DND-41 (cell line): ENCODE measurements at regions not wholly inside any gene's neighbourhood (a gene's known extent, or its start where the extent isn't known, plus 50 kb on each side); places are given as distances from the start of the nearest gene placed in this dataset.

Source experiments
- ATAC-seq: fragments of 200-7000 bp; cut with Tn5 transposase; 3 replicates; pipeline ENCODE4 v1.9.1; 2021; ENCODE audit warnings: low read depth; ENCODE audit not compliant: insufficient read depth
- DNase-seq: peaks from one replicate; pipeline ENCODE4 v3.0.0-alpha.2; 2020
- H2AFZ ChIP-seq: 2 replicates; pipeline ENCODE4 v1.6.0; 2012; ENCODE audit warnings: low read depth, low read length
- H3K27ac ChIP-seq: 2 replicates; pipeline ENCODE4 v1.5.1; 2012; ENCODE audit warnings: low read length, inconsistent platforms
- H3K27me3 ChIP-seq: fragments of 200-600 bp; sonication (generic); 2 replicates; pipeline ENCODE4 v1.6.0; 2012; ENCODE audit warnings: low read length, mild to moderate bottlenecking, inconsistent platforms; ENCODE audit not compliant: insufficient read depth, poor library complexity
- H3K36me3 ChIP-seq: 2 replicates; pipeline ENCODE4 v1.5.1; 2012; ENCODE audit warnings: low read length, inconsistent platforms; ENCODE audit not compliant: insufficient read depth
- H3K4me1 ChIP-seq: 2 replicates; pipeline ENCODE4 v1.5.1; 2012; ENCODE audit warnings: mild to moderate bottlenecking, low read length; ENCODE audit not compliant: insufficient read depth
- H3K4me2 ChIP-seq: 2 replicates; pipeline ENCODE4 v1.6.0; 2012; ENCODE audit warnings: mild to moderate bottlenecking, moderate library complexity, low read length, inconsistent platforms; ENCODE audit not compliant: insufficient read depth
- H3K4me3 ChIP-seq, 2 experiments: fragments of 200-600 bp in 1 of 2; shearing (Covaris generic) in 1 of 2; 2 replicates each; pipeline ENCODE4 v1.5.1; 2012 to 2016; ENCODE audit warnings: inconsistent platforms in 2 of 2, low read length in 2 of 2, mild to moderate bottlenecking in 2 of 2, low read depth in 1 of 2, moderate library complexity in 1 of 2
- H3K79me2 ChIP-seq: 2 replicates; pipeline ENCODE4 v1.6.0; 2012; ENCODE audit warnings: low read length, inconsistent platforms; ENCODE audit not compliant: insufficient read depth
- H3K9ac ChIP-seq: 2 replicates; pipeline ENCODE4 v1.6.0; 2012; ENCODE audit warnings: low read depth, mild to moderate bottlenecking, inconsistent platforms, low read length, moderate library complexity
- H3K9me3 ChIP-seq: 2 replicates; pipeline ENCODE4 v1.5.1; 2012; ENCODE audit warnings: low read length, moderate library complexity, mild to moderate bottlenecking, inconsistent platforms; ENCODE audit not compliant: insufficient read depth, severe bottlenecking
- H4K20me1 ChIP-seq: 2 replicates; pipeline ENCODE4 v1.6.0; 2012; ENCODE audit warnings: low read length; ENCODE audit not compliant: insufficient read depth
- EZH2 ChIP-seq: IDR thresholded peaks from 3 replicates; pipeline ENCODE4 v1.6.1; 2012; ENCODE audit warnings: borderline replicate concordance, low read depth, mild to moderate bottlenecking, moderate library complexity, low read length, inconsistent platforms; ENCODE audit not compliant: severe bottlenecking
- TF ChIP-seq, protein P1 (sequence below): IDR thresholded peaks from 2 replicates; pipeline ENCODE4 v1.5.1; 2012; ENCODE audit warnings: borderline replicate concordance, low read length, moderate library complexity, mild to moderate bottlenecking; ENCODE audit not compliant: poor library complexity, severe bottlenecking; ENCODE audit errors: extremely low read depth

DNA sequence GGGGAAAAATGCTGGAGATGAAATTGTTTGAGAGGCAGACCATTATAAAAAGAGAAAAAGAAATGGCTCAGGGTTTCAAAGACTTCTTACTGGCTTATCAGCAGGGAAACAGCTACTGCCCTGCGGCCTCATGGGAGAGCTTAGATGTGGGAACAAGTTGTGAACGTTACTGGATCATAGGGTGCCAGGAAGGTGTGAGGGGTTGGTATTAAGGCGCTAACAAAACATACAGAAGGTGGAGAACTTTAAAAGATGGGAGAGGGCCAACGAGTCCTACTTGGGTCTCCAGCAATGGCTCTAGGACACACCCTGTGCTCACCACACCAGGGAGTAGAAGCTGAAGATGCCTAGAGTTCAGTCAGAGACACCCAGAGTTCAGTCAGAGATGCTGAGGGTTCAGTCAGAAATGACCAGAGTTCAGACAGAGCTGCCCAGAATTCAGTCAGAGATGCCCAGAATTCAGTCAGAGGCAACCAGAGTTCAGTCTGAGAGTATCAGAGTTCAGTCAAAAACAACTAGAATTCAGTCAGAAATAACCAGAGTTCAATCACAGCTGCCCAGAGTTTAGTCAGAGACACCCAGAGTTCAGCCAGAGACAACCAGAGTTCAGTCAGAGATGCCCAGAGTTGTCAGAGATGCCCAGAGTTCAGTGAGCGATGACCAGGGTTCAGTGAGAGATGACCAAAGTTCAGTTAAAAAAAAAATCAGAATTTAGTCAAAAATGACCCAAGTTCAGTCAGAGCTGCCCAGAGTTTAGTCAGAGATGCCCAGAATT is 1103.6 kb downstream of the BCL11B start:
- Histone ChIP-seq H3K4me2 (peak overlapping the region; percentile 35; the same call in 1 of the 2 replicates), H3K9me3 (no peaks in the 10 kb centered on the region), H3K4me3 (peak overlapping the region in 1 of 2 experiments; percentile 3; a peak in 1 of 4 replicates), H2AFZ (no peak overlapping the region), H3K27me3 (no peaks in the 10 kb centered on the region), H3K4me1 (peaks cover 99% of the 10 kb centered on the region), H3K36me3 (no peaks in the 10 kb centered on the region), H3K9ac (peak overlapping the region; percentile 63), H3K79me2 (peaks cover 32% of the 10 kb centered on the region), H3K27ac (peak overlapping the region; percentile 95), H4K20me1 (no peaks in the 10 kb centered on the region)
- DNase-seq (peak; percentile 78), ATAC-seq (peak; percentile 31)
- no peak for TF ChIP-seq EZH2
- TF ChIP-seq, protein P1, sequence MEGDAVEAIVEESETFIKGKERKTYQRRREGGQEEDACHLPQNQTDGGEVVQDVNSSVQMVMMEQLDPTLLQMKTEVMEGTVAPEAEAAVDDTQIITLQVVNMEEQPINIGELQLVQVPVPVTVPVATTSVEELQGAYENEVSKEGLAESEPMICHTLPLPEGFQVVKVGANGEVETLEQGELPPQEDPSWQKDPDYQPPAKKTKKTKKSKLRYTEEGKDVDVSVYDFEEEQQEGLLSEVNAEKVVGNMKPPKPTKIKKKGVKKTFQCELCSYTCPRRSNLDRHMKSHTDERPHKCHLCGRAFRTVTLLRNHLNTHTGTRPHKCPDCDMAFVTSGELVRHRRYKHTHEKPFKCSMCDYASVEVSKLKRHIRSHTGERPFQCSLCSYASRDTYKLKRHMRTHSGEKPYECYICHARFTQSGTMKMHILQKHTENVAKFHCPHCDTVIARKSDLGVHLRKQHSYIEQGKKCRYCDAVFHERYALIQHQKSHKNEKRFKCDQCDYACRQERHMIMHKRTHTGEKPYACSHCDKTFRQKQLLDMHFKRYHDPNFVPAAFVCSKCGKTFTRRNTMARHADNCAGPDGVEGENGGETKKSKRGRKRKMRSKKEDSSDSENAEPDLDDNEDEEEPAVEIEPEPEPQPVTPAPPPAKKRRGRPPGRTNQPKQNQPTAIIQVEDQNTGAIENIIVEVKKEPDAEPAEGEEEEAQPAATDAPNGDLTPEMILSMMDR = no peak

DNA sequence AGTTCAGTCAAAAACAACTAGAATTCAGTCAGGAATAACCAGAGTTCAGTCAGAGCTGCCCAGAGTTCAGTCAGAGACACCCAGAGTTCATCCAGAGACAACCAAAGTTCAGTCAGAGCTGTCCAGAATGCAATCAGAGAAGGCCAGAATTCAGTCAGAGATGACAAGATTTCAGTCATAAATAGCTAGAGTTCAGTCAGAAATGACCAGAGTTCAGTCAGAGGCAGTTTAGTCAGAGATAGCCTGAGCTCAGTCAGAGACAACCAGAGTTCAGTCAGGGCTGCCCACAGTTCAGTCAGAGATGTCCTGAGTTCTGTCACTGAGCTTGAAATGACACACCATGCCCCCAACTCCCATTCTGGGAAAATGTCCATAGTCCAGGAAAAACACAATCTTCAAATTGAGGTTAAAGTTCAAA is 1102.8 kb downstream of the BCL11B start:
- peak overlapping the region; percentile 95 for H3K27ac ChIP-seq
- no peak for TF ChIP-seq EZH2
- TF ChIP-seq, protein P1 = no peak
- H3K27me3 ChIP-seq = no peaks in the 10 kb centered on the region
- H4K20me1 ChIP-seq = no peaks in the 10 kb centered on the region
- peak overlapping the region; percentile 63 for H3K9ac ChIP-seq
- H3K4me1 ChIP-seq = peaks cover 99% of the 10 kb centered on the region
- no peaks in the 10 kb centered on the region for H3K36me3 ChIP-seq
- no peak for ATAC-seq
- no peaks in the 10 kb centered on the region for H3K9me3 ChIP-seq
- H3K4me3 ChIP-seq = no peak overlapping the region
- peaks cover 32% of the 10 kb centered on the region for H3K79me2 ChIP-seq
- H3K4me2 ChIP-seq = peak overlapping the region; percentile 35; the same call in 1 of the 2 replicates
- peak; percentile 31 for DNase-seq
- H2AFZ ChIP-seq = no peak overlapping the region

DNA sequence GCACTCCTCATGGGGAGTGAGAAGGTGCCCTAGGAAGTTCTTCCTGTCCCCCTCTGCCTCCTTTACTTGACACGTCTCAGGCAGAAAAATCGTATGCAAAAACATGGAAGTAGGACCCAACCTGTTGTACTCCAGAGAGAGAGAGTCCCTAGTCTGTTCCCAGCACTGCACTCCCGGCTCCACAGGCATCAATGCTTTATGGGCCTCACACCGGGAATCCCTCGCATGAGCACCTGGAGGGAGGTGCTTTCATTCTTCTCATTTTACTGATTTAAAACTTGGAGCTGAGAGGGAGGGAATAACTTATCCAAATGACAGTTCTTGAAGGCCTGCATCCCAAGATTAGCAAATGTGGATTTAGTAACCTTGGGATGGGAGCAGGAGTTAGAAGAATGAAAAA is 1101.4 kb downstream of the BCL11B start:
- Histone ChIP-seq H3K27me3 (no peaks in the 10 kb centered on the region), H3K4me3 (no peak overlapping the region), H2AFZ (no peak overlapping the region), H3K79me2 (peaks cover 38% of the 10 kb centered on the region), H3K9me3 (no peaks in the 10 kb centered on the region), H4K20me1 (no peaks in the 10 kb centered on the region), H3K36me3 (no peaks in the 10 kb centered on the region), H3K4me2 (no peak overlapping the region), H3K9ac (peak overlapping the region; percentile 63), H3K4me1 (peaks cover 99% of the 10 kb centered on the region), H3K27ac (peak overlapping the region; percentile 95)
- no peak for TF ChIP-seq EZH2
- TF ChIP-seq, protein P1 = no peak
- DNase-seq = peak; percentile 34
- no peak for ATAC-seq
